Pancreas (tissue), 10 donors: ENCODE measurements at regions not wholly inside any gene's neighbourhood (a gene's known extent, or its start where the extent isn't known, plus 50 kb on each side); places are given as distances from the start of the nearest gene placed in this dataset.

Experiments used
- ATAC-seq, 4 donors: fragments of 200-7000 bp; cut with Tn5 transposase; one replicate each; pipeline versions ENCODE4 v1.8.0 to v1.9.1; 2020; ENCODE audit warnings: mild to moderate bottlenecking in 4 of 4, moderate library complexity in 4 of 4
- DNase-seq, 6 donors: peaks; one replicate each; pipeline ENCODE4 v3.0.0-alpha.2; 2020
- FAIRE-seq: peaks from 2 replicates; lab custom pipeline; 2012; peaks lifted over from hg19 to GRCh38; lab: Jason Lieb, UNC
- H3K27ac ChIP-seq, 4 donors: fragments of 200-600 bp; sonication (generic); 1 replicate in 3 of 4; 2 replicates in 1 of 4; pipeline versions ENCODE4 v1.5.0 to v1.8.0; 2020
- H3K27me3 ChIP-seq, 4 donors: fragments of 200-600 bp; one replicate each; pipeline ENCODE4 v1.8.0; 2021
- H3K36me3 ChIP-seq, 3 donors: fragments of 200-600 bp; sonication (generic) in 1 of 3; one replicate each; pipeline versions ENCODE4 v1.5.0 to v1.8.0; 2020 to 2021
- H3K4me1 ChIP-seq, 3 donors: fragments of 200-600 bp; one replicate each; pipeline ENCODE4 v1.8.0; 2021
- H3K4me3 ChIP-seq, 4 donors: fragments of 200-600 bp; sonication (generic) in 2 of 4; one replicate each; pipeline versions ENCODE4 v1.5.0 to v1.8.0; 2020 to 2021
- H3K9me3 ChIP-seq, 4 donors: fragments of 200-600 bp; one replicate each; pipeline ENCODE4 v1.8.0; 2021
- CTCF ChIP-seq, 4 donors: fragments of 200-600 bp; sonication (generic) in 3 of 4; IDR thresholded peaks; one replicate each; pipeline versions ENCODE4 v1.5.0 to v1.8.0; 2021; ENCODE audit warnings: antibody characterized with exemption in 4 of 4
- WGBS, 2 donors: extraction: QIAGEN DNeasy Blood & Tissue Kit; methylation state at CpG; one replicate each; pipeline ENCODE4 v1.1.7; 2013; 5-methylcytosine and 5-hydroxymethylcytosine counted together
- intact Hi-C, 3 donors: fragments of 100-400 bp; cut with DNase I; formaldehyde crosslinking; loops; one replicate each; pipeline versions ENCODE4 v1.11.1 to v1.14.2; 2022
- donor health status: healthy with polysubstance abuse.
- donor health status: DM: no; HTN: no; CAD: no; lungs with moderate emphysema.
- donor health status: DM: no; HTN: no; CAD: no.
- donor health status: control.
- donor health status: control.
- donor health status: Bipolar disorder and iron deficiency.
- donor health status: DM: yes; HTN: yes; CAD: no.
- donor health status: DM: no; HTN: no; CAD: no.
- donor health status: DM: no; HTN: no; CAD: no.
- donor health status: DM: yes; HTN: yes; CAD: no.

- intact Hi-C loops = no loop called here
- TF ChIP-seq CTCF (IDR thresholded peaks at IDR 0.05) = no peak
- ATAC-seq = no peak
- H3K4me3 ChIP-seq = no peak overlapping the region
- DNase-seq = no peak
- no peak for FAIRE-seq
- H3K9me3 ChIP-seq = no peaks in the 10 kb centered on the region
- H3K4me1 ChIP-seq = no peaks in the 10 kb centered on the region
- H3K36me3 ChIP-seq = no peaks in the 10 kb centered on the region
- 26 to 52% methylated on average over 1 of the region's 1 CpG for WGBS, 2 donors
- no peak overlapping the region for H3K27ac ChIP-seq
- no peaks in the 10 kb centered on the region for H3K27me3 ChIP-seq
These were observed 387.4 kb upstream of the CADM1 start for GRCh38 chr11:115891581-115891980.

DNA sequence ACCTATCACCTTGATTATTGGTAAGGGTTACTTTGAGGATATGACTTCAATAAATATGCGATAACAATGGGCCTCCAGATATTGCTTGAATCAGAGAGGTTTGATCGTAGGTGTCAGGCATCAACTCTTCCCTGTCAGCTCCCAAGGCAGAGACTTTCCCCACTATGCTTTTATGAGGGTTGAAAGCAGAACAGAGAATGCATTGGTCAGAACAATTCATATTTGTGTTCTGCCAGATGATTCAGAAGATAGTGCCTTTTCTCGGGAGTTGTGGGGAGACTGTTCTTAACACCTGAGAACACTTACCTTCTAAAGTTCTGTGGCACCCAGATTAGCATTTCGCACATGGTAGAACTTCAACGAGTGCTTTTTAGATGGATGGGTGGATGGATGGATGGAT is 386.3 kb upstream of the CADM1 start:
- DNase-seq (no peak), ATAC-seq (no peak), FAIRE-seq (no peak)
- no peak overlapping the region for H3K27ac ChIP-seq
- H3K4me3 ChIP-seq = no peak overlapping the region
- no peaks in the 10 kb centered on the region for H3K36me3 ChIP-seq
- intact Hi-C loops = no loop called here
- WGBS, 2 donors = 73 to 85% methylated on average over 5 of the region's 5 CpGs
- no peaks in the 10 kb centered on the region for H3K9me3 ChIP-seq
- no peaks in the 10 kb centered on the region for H3K27me3 ChIP-seq
- no peaks in the 10 kb centered on the region for H3K4me1 ChIP-seq
- no peak for TF ChIP-seq CTCF (IDR thresholded peaks at IDR 0.05)

DNA sequence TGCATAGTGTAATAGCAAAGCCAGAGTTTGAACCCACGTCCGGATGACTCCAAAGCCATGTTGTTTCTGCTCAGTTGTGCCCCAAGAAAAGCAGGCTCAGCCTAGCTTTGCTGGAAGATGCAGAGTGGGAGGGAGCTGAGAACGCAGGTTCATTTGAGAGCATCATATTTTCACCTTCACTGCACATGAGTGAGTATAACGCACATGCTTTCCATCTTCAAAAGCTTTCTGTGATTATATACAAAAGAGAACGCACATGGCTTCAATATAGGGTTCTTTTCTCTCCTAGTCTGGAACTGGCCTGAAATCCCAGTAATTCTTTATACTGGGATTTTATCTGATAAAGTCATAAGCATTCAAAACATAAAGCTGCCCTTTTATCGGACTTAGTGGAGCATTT is 385.5 kb upstream of the CADM1 start:
- Histone ChIP-seq H3K27ac (no peak overlapping the region), H3K4me3 (no peak overlapping the region), H3K4me1 (no peaks in the 10 kb centered on the region), H3K9me3 (no peaks in the 10 kb centered on the region), H3K36me3 (no peaks in the 10 kb centered on the region), H3K27me3 (no peaks in the 10 kb centered on the region)
- no peak for TF ChIP-seq CTCF (IDR thresholded peaks at IDR 0.05)
- ATAC-seq (no peak), FAIRE-seq (no peak), DNase-seq (no peak)
- 66 to 83% methylated on average over 6 of the region's 6 CpGs for WGBS, 2 donors
- intact Hi-C loops = no loop called here

GRCh38 chr11:115887727-115888126 is 383.5 kb upstream of the CADM1 start:
- Histone ChIP-seq H3K4me1 (no peaks in the 10 kb centered on the region), H3K9me3 (no peaks in the 10 kb centered on the region), H3K27ac (no peak overlapping the region), H3K4me3 (no peak overlapping the region), H3K27me3 (no peaks in the 10 kb centered on the region), H3K36me3 (no peaks in the 10 kb centered on the region)
- DNase-seq (no peak), ATAC-seq (no peak), FAIRE-seq (no peak)
- intact Hi-C loops = no loop called here
- WGBS, 2 donors = 54 to 55% methylated on average over 8 of the region's 8 CpGs
- TF ChIP-seq CTCF (IDR thresholded peaks at IDR 0.05) = no peak

GRCh38 chr11:115887316-115887715 is 383.1 kb upstream of the CADM1 start:
- DNase-seq = no peak
- Histone ChIP-seq H3K9me3 (no peaks in the 10 kb centered on the region), H3K27ac (no peak overlapping the region), H3K36me3 (no peaks in the 10 kb centered on the region), H3K27me3 (no peaks in the 10 kb centered on the region), H3K4me1 (no peaks in the 10 kb centered on the region), H3K4me3 (no peak overlapping the region)
- TF ChIP-seq CTCF (IDR thresholded peaks at IDR 0.05) = no peak
- intact Hi-C loops = no loop called here
- ATAC-seq = no peak
- FAIRE-seq = no peak
- 64 to 69% methylated on average over 13 of the region's 13 CpGs for WGBS, 2 donors
